ENCODE measurements at regions not wholly inside any gene's neighbourhood (a gene's known extent, or its start where the extent isn't known, plus 50 kb on each side); places are given as distances from the start of the nearest gene placed in this dataset.

DNA sequence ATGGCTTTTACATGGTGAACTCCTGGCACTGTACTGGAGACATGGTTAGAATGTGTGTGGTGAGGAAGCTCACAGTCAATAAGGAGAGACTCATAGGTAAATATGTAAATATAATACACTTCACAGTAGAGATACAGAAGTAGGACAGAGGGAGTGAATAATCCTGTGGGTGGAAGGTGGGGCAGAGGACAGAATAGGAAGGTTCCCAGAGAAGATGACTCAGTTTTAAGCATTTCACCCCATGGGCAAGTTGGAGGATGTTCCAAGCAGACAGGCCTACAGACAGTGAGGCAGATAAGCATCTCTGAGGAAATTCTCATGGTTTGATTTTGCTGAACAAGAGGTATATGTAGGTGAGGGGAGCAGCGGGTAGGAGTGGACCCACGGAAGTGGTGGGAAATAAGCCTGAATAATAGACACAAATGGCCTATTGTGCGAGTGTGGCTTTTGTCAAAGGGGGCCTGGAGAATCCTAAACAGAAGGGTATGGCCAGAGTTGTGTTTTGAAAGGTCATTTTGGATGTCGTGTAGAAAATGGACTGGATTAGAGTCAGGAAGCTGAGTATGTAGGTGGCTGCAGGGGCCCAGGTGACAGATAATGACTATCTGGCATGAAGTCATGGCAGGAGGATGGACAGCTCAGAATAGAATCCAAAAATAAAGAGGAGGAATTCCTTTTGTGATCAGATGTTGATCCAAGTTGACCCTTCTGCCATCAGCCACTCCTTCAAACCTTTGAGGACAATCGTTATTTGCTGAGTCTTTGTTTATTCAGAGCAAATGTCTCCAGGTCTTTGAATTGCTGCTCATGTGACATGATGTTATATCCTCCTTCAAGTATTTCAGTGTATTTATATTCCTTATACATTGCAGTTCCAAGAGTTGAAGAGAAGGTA lies 97.3 kb upstream of the THRB start:
- TF ChIP-seq, protein P1, sequence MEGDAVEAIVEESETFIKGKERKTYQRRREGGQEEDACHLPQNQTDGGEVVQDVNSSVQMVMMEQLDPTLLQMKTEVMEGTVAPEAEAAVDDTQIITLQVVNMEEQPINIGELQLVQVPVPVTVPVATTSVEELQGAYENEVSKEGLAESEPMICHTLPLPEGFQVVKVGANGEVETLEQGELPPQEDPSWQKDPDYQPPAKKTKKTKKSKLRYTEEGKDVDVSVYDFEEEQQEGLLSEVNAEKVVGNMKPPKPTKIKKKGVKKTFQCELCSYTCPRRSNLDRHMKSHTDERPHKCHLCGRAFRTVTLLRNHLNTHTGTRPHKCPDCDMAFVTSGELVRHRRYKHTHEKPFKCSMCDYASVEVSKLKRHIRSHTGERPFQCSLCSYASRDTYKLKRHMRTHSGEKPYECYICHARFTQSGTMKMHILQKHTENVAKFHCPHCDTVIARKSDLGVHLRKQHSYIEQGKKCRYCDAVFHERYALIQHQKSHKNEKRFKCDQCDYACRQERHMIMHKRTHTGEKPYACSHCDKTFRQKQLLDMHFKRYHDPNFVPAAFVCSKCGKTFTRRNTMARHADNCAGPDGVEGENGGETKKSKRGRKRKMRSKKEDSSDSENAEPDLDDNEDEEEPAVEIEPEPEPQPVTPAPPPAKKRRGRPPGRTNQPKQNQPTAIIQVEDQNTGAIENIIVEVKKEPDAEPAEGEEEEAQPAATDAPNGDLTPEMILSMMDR (IDR thresholded peaks at IDR 0.05), result no peak
- TF ChIP-seq POLR2A (IDR thresholded peaks at IDR 0.05) (no peak), POLR2AphosphoS5 (IDR thresholded peaks at IDR 0.05) (no peak), EP300 (IDR thresholded peaks at IDR 0.05) (no peak)

Data from suprapubic skin (tissue), 4 donors.